T-helper 1 cell treated with Interleukin-12 subunit alpha and Interleukin-12 subunit beta and Interleukin-4 antibody, amounts not matched to agents 30 ng/mL and 1 ng/mL, for 36 hours (primary cell): ENCODE measurements at regions not wholly inside any gene's neighbourhood (a gene's known extent, or its start where the extent isn't known, plus 50 kb on each side); places are given as distances from the start of the nearest gene placed in this dataset.
"Not testable (repeated sequence)": the region's sequence is repeated elsewhere in the genome, so short reads cannot be mapped to it uniquely, and the experiment has no call there.

ENCODE experiments used
- intact Hi-C: fragments of 100-400 bp; cut with micrococcal nuclease; formaldehyde crosslinking; loops from one replicate; pipeline ENCODE4 v1.15.1; 2024

GRCh38 chr7:94100723-94101345 is 96.7 kb upstream of the BET1 start:
- intact Hi-C loops = no loop called here

GRCh38 chr7:94104301-94104700 is 100.1 kb upstream of the BET1 start:
- intact Hi-C loops = no loop called here

GRCh38 chr7:94109556-94109955 is 105.4 kb upstream of the BET1 start:
- intact Hi-C loops = no loop called here

- intact Hi-C loops = no loop called here
Observed at GRCh38 chr7:94111009-94111408, 106.9 kb upstream of the BET1 start.

GRCh38 chr7:94115316-94115715 is 111.2 kb upstream of the BET1 start:
- intact Hi-C loops = no loop called here

GRCh38 chr7:94123136-94123535 is 119.0 kb upstream of the BET1 start:
- intact Hi-C loops = no loop called here

- intact Hi-C loops = no loop called here
Observed at GRCh38 chr7:94127026-94127425, 122.9 kb upstream of the BET1 start.

GRCh38 chr7:94128072-94128471 is 123.9 kb upstream of the BET1 start:
- intact Hi-C loops = no loop called here

GRCh38 chr7:94129443-94130140 is 125.4 kb upstream of the BET1 start:
- intact Hi-C loops = no loop called here

- intact Hi-C loops = no loop called here
Observed at GRCh38 chr7:94130716-94131115, 126.6 kb upstream of the BET1 start.

GRCh38 chr7:94133460-94133859 is 129.3 kb upstream of the BET1 start:
- intact Hi-C loops = no loop called here

- intact Hi-C loops = no loop called here
Observed at GRCh38 chr7:94135180-94135579, 131.0 kb upstream of the BET1 start.

GRCh38 chr7:94142281-94142680 is 138.1 kb upstream of the BET1 start:
- intact Hi-C loops = no loop called here

GRCh38 chr7:94145602-94146001 is 141.4 kb upstream of the BET1 start:
- intact Hi-C loops = no loop called here

GRCh38 chr7:94146408-94146807 is 142.3 kb upstream of the BET1 start:
- intact Hi-C loops = no loop called here

GRCh38 chr7:94149789-94150545 is 145.8 kb upstream of the BET1 start:
- intact Hi-C loops = no loop called here

- intact Hi-C loops = no loop called here
Observed at GRCh38 chr7:94154182-94154581, 150.0 kb upstream of the BET1 start.

- intact Hi-C loops = no loop called here
Observed at GRCh38 chr7:94154858-94155257, 150.7 kb upstream of the BET1 start.

GRCh38 chr7:94157659-94158306 is 153.6 kb upstream of the BET1 start:
- intact Hi-C loops = not testable (repeated sequence)

- intact Hi-C loops = loop anchor here (1.0 to 2.0 kb wide), 3 partner anchors 10 to 234 kb away; partner anchors contain the start of genes BET1 and COL1A2
Observed at GRCh38 chr7:94160719-94161435, 156.7 kb upstream of the BET1 start.

GRCh38 chr7:94161476-94161875 is 157.3 kb upstream of the BET1 start:
- intact Hi-C loops = loop anchor here (2.0 kb wide), 2 partner anchors 157 to 233 kb away; partner anchors contain the start of genes BET1 and COL1A2
